Activated CD8-positive, alpha-beta T cell treated with anti-CD3 and anti-CD28 coated beads for 36 hours (primary cell): ENCODE measurements at regions not wholly inside any gene's neighbourhood (a gene's known extent, or its start where the extent isn't known, plus 50 kb on each side); places are given as distances from the start of the nearest gene placed in this dataset.

Experiments
- ATAC-seq: fragments of 200-7000 bp; cut with Tn5 transposase; one replicate; pipeline ENCODE4 v1.10.0; 2021; ENCODE audit warnings: mild to moderate bottlenecking, moderate library complexity
- CTCF ChIA-PET: fragments of 350-600 bp; sonication (Branson Sonifier 250); formaldehyde crosslinking; loops from one replicate; lab custom pipeline; 2021; ENCODE audit warnings: antibody characterized with exemption; lab: Charles Lee
- POLR2A ChIA-PET: fragments of 350-600 bp; sonication (Branson Sonifier 250); formaldehyde crosslinking; loops from one replicate; lab custom pipeline; 2021; ENCODE audit warnings: antibody characterized with exemption; lab: Charles Lee
- DNase-seq: peaks from one replicate; pipeline ENCODE4 v3.0.0-alpha.2; 2020
- H3K27ac Mint-ChIP-seq: one replicate; pipeline ENCODE4 v1.8.0; 2021; ENCODE audit warnings: mild to moderate bottlenecking, mixed read lengths
- H3K27me3 Mint-ChIP-seq: one replicate; pipeline ENCODE4 v1.8.0; 2021; ENCODE audit warnings: mixed read lengths
- H3K36me3 Mint-ChIP-seq: one replicate; pipeline ENCODE4 v1.8.0; 2021; ENCODE audit warnings: low read depth, mixed read lengths
- H3K4me1 Mint-ChIP-seq: one replicate; pipeline ENCODE4 v1.8.0; 2021; ENCODE audit warnings: low read depth, mixed read lengths
- H3K4me3 Mint-ChIP-seq: one replicate; pipeline ENCODE4 v1.8.0; 2021; ENCODE audit warnings: mild to moderate bottlenecking, moderate library complexity, mixed read lengths
- H3K9me3 Mint-ChIP-seq: one replicate; pipeline ENCODE4 v1.8.0; 2021; ENCODE audit warnings: mixed read lengths
- CTCF ChIP-seq: fragments of 200-600 bp; IDR thresholded peaks from one replicate; pipeline ENCODE4 v1.8.0; 2022; ENCODE audit warnings: antibody characterized with exemption, mild to moderate bottlenecking
- intact Hi-C: fragments of 100-400 bp; cut with micrococcal nuclease; formaldehyde crosslinking; loops from one replicate; pipeline ENCODE4 v1.10.0; 2022

GRCh38 chr10:108852211-108852610, 1071.1 kb downstream of the XPNPEP1 start:
- ChIA-PET POLR2A (no interaction called here), CTCF (interaction anchor here (0.6 kb wide), 1 partner anchor 114 kb away, joined by 4 read pairs; no protein-coding TSS in a partner anchor)
- Mint-ChIP-seq H3K27ac (no peak overlapping the region), H3K4me1 (no peaks in the 10 kb centered on the region), H3K36me3 (no peaks in the 10 kb centered on the region), H3K27me3 (no peaks in the 10 kb centered on the region), H3K4me3 (no peak overlapping the region), H3K9me3 (peaks cover 7% of the 10 kb centered on the region)
- no peak for ATAC-seq
- intact Hi-C loops: no loop called here
- DNase-seq: no peak
- no peak for TF ChIP-seq CTCF

- intact Hi-C loops: no loop called here
- no peak overlapping the region for H3K4me3 Mint-ChIP-seq
- DNase-seq (no peak), ATAC-seq (no peak)
- ChIA-PET CTCF (no interaction called here), POLR2A (no interaction called here)
- no peaks in the 10 kb centered on the region for H3K36me3 Mint-ChIP-seq
- no peaks in the 10 kb centered on the region for H3K4me1 Mint-ChIP-seq
- no peak overlapping the region for H3K27ac Mint-ChIP-seq
- H3K27me3 Mint-ChIP-seq: no peaks in the 10 kb centered on the region
- TF ChIP-seq CTCF: no peak
- peaks cover 8% of the 10 kb centered on the region for H3K9me3 Mint-ChIP-seq
These were observed 1073.0 kb downstream of the XPNPEP1 start for GRCh38 chr10:108850138-108850854.

GRCh38 chr10:108849688-108850087, 1073.6 kb downstream of the XPNPEP1 start:
- Mint-ChIP-seq H3K4me1 (no peaks in the 10 kb centered on the region), H3K9me3 (peaks cover 8% of the 10 kb centered on the region), H3K4me3 (no peak overlapping the region), H3K36me3 (no peaks in the 10 kb centered on the region), H3K27ac (no peak overlapping the region), H3K27me3 (no peaks in the 10 kb centered on the region)
- no peak for TF ChIP-seq CTCF
- CTCF ChIA-PET: no interaction called here
- POLR2A ChIA-PET: no interaction called here
- DNase-seq (no peak), ATAC-seq (no peak)
- intact Hi-C loops: no loop called here

- Mint-ChIP-seq H3K4me1 (no peaks in the 10 kb centered on the region), H3K36me3 (no peaks in the 10 kb centered on the region), H3K27me3 (no peaks in the 10 kb centered on the region), H3K4me3 (no peak overlapping the region), H3K27ac (no peak overlapping the region), H3K9me3 (peaks cover 8% of the 10 kb centered on the region)
- DNase-seq (no peak), ATAC-seq (no peak)
- ChIA-PET CTCF (no interaction called here), POLR2A (no interaction called here)
- TF ChIP-seq CTCF: no peak
- intact Hi-C loops: no loop called here
These were observed 1074.1 kb downstream of the XPNPEP1 start for GRCh38 chr10:108849186-108849585.

GRCh38 chr10:108848046-108848445, 1075.3 kb downstream of the XPNPEP1 start:
- TF ChIP-seq CTCF: no peak
- ChIA-PET POLR2A (no interaction called here), CTCF (no interaction called here)
- Mint-ChIP-seq H3K4me3 (no peak overlapping the region), H3K4me1 (no peaks in the 10 kb centered on the region), H3K36me3 (no peaks in the 10 kb centered on the region), H3K9me3 (peaks cover 7% of the 10 kb centered on the region), H3K27me3 (no peaks in the 10 kb centered on the region), H3K27ac (no peak overlapping the region)
- ATAC-seq: no peak
- intact Hi-C loops: no loop called here
- no peak for DNase-seq
